Stimulated activated effector memory CD8-positive, alpha-beta T cell treated with anti-CD3 and anti-CD28 coated beads, Interleukin-12 subunit alpha, Interleukin-12 subunit beta, amount 100 ng/mL, for 72 hours (primary cell): ENCODE measurements at regions not wholly inside any gene's neighbourhood (a gene's known extent, or its start where the extent isn't known, plus 50 kb on each side); places are given as distances from the start of the nearest gene placed in this dataset.

Experiments used
- ATAC-seq: fragments of 150-1000 bp; cut with Tn5 transposase; 2 replicates; pipeline ENCODE4 v1.10.0; 2021
- DNase-seq, 2 donors: peaks; one replicate each; pipeline ENCODE4 v3.0.0; 2021 to 2022; ENCODE audit warnings: low spot score in 2 of 2
- H3K27ac Mint-ChIP-seq: one replicate; pipeline ENCODE4 v1.8.0; 2022; ENCODE audit warnings: mild to moderate bottlenecking, mixed read lengths
- H3K36me3 Mint-ChIP-seq: one replicate; pipeline ENCODE4 v1.8.0; 2022; ENCODE audit warnings: mild to moderate bottlenecking, mixed read lengths
- H3K4me1 Mint-ChIP-seq: one replicate; pipeline ENCODE4 v1.8.0; 2022; ENCODE audit warnings: mixed read lengths
- H3K4me3 Mint-ChIP-seq: one replicate; pipeline ENCODE4 v1.8.0; 2022; ENCODE audit warnings: mild to moderate bottlenecking, mixed read lengths
- H3K9me3 Mint-ChIP-seq: one replicate; pipeline ENCODE4 v1.8.0; 2022; ENCODE audit warnings: mixed read lengths

GRCh38 chr20:39479196-39479810 is 517.2 kb downstream of the DHX35 start:
- Mint-ChIP-seq H3K4me3 (no peak overlapping the region), H3K4me1 (no peaks in the 10 kb centered on the region), H3K9me3 (no peaks in the 10 kb centered on the region), H3K27ac (no peak overlapping the region), H3K36me3 (no peaks in the 10 kb centered on the region)
- ATAC-seq, result no peak
- no peak for DNase-seq

- DNase-seq (no peak), ATAC-seq (no peak)
- Mint-ChIP-seq H3K9me3 (no peaks in the 10 kb centered on the region), H3K27ac (no peak overlapping the region), H3K4me1 (no peaks in the 10 kb centered on the region), H3K36me3 (no peaks in the 10 kb centered on the region), H3K4me3 (no peak overlapping the region)
Observed at GRCh38 chr20:39474879-39475278, 512.7 kb downstream of the DHX35 start.

GRCh38 chr20:39473536-39473935 is 511.4 kb downstream of the DHX35 start:
- no peaks in the 10 kb centered on the region for H3K4me1 Mint-ChIP-seq

GRCh38 chr20:39468703-39469102 is 506.6 kb downstream of the DHX35 start:
- no peak for DNase-seq
- Mint-ChIP-seq H3K27ac (no peak overlapping the region), H3K4me1 (no peaks in the 10 kb centered on the region), H3K4me3 (no peak overlapping the region), H3K36me3 (no peaks in the 10 kb centered on the region), H3K9me3 (no peaks in the 10 kb centered on the region)
- no peak for ATAC-seq

More at GRCh38 chr20:39473536-39473935, 511.4 kb downstream of the DHX35 start:
- no peak overlapping the region for H3K27ac Mint-ChIP-seq
- H3K36me3 Mint-ChIP-seq, result no peaks in the 10 kb centered on the region
- H3K9me3 Mint-ChIP-seq, result no peaks in the 10 kb centered on the region
- ATAC-seq (no peak), DNase-seq (no peak)
- no peak overlapping the region for H3K4me3 Mint-ChIP-seq

- no peaks in the 10 kb centered on the region for H3K9me3 Mint-ChIP-seq
- ATAC-seq, result no peak
Observed at GRCh38 chr20:39464238-39464637, 502.1 kb downstream of the DHX35 start.

GRCh38 chr20:39462416-39462945 is 500.3 kb downstream of the DHX35 start:
- Mint-ChIP-seq H3K36me3 (no peaks in the 10 kb centered on the region), H3K4me1 (no peaks in the 10 kb centered on the region), H3K9me3 (peaks cover 5% of the 10 kb centered on the region), H3K27ac (no peak overlapping the region), H3K4me3 (no peak overlapping the region)
- ATAC-seq (no peak), DNase-seq (no peak)

More at GRCh38 chr20:39464238-39464637, 502.1 kb downstream of the DHX35 start:
- Mint-ChIP-seq H3K4me1 (no peaks in the 10 kb centered on the region), H3K27ac (no peak overlapping the region), H3K4me3 (no peak overlapping the region), H3K36me3 (no peaks in the 10 kb centered on the region)
- no peak for DNase-seq

- DNase-seq, result no peak
- no peak for ATAC-seq
- Mint-ChIP-seq H3K27ac (no peak overlapping the region), H3K9me3 (peaks cover 5% of the 10 kb centered on the region), H3K4me3 (no peak overlapping the region), H3K4me1 (no peaks in the 10 kb centered on the region), H3K36me3 (no peaks in the 10 kb centered on the region)
Observed at GRCh38 chr20:39458452-39458851, 496.3 kb downstream of the DHX35 start.

GRCh38 chr20:39453890-39454289 is 491.7 kb downstream of the DHX35 start:
- H3K4me3 Mint-ChIP-seq, result no peak overlapping the region
- ATAC-seq, result no peak
- DNase-seq, result no peak
- no peak overlapping the region for H3K27ac Mint-ChIP-seq
- H3K36me3 Mint-ChIP-seq, result no peaks in the 10 kb centered on the region
- no peaks in the 10 kb centered on the region for H3K4me1 Mint-ChIP-seq
- H3K9me3 Mint-ChIP-seq, result peaks cover 8% of the 10 kb centered on the region

- Mint-ChIP-seq H3K9me3 (peaks cover 3% of the 10 kb centered on the region), H3K36me3 (no peaks in the 10 kb centered on the region), H3K4me3 (no peak overlapping the region), H3K27ac (no peak overlapping the region), H3K4me1 (no peaks in the 10 kb centered on the region)
- ATAC-seq, result no peak
- no peak for DNase-seq
Observed at GRCh38 chr20:39452583-39453340, 490.6 kb downstream of the DHX35 start.

GRCh38 chr20:39451386-39451785 is 489.2 kb downstream of the DHX35 start:
- Mint-ChIP-seq H3K4me1 (no peaks in the 10 kb centered on the region), H3K9me3 (peaks cover 3% of the 10 kb centered on the region), H3K36me3 (no peaks in the 10 kb centered on the region), H3K27ac (no peak overlapping the region), H3K4me3 (no peak overlapping the region)
- DNase-seq, result no peak
- ATAC-seq, result no peak

- H3K4me3 Mint-ChIP-seq, result no peak overlapping the region
- H3K36me3 Mint-ChIP-seq, result no peaks in the 10 kb centered on the region
- ATAC-seq (no peak), DNase-seq (no peak)
- peaks cover 5% of the 10 kb centered on the region for H3K9me3 Mint-ChIP-seq
- H3K4me1 Mint-ChIP-seq, result no peaks in the 10 kb centered on the region
- no peak overlapping the region for H3K27ac Mint-ChIP-seq
Observed at GRCh38 chr20:39446397-39446796, 484.3 kb downstream of the DHX35 start.

- no peak for DNase-seq
- Mint-ChIP-seq H3K4me3 (no peak overlapping the region), H3K27ac (no peak overlapping the region), H3K4me1 (no peaks in the 10 kb centered on the region), H3K36me3 (no peaks in the 10 kb centered on the region), H3K9me3 (peaks cover 5% of the 10 kb centered on the region)
- ATAC-seq, result no peak
Observed at GRCh38 chr20:39445095-39445494, 483.0 kb downstream of the DHX35 start.

- Mint-ChIP-seq H3K4me1 (no peaks in the 10 kb centered on the region), H3K9me3 (peaks cover 3% of the 10 kb centered on the region), H3K27ac (no peak overlapping the region), H3K4me3 (no peak overlapping the region), H3K36me3 (no peaks in the 10 kb centered on the region)
- DNase-seq (no peak), ATAC-seq (no peak)
Observed at GRCh38 chr20:39433466-39433865, 471.3 kb downstream of the DHX35 start.

- H3K4me3 Mint-ChIP-seq, result no peak overlapping the region
- H3K36me3 Mint-ChIP-seq, result no peaks in the 10 kb centered on the region
- ATAC-seq, result no peak
- peaks cover 3% of the 10 kb centered on the region for H3K9me3 Mint-ChIP-seq
- no peak for DNase-seq
- H3K4me1 Mint-ChIP-seq, result no peaks in the 10 kb centered on the region
- no peak overlapping the region for H3K27ac Mint-ChIP-seq
Observed at GRCh38 chr20:39431091-39431880, 469.1 kb downstream of the DHX35 start.

- Mint-ChIP-seq H3K27ac (no peak overlapping the region), H3K36me3 (no peaks in the 10 kb centered on the region), H3K9me3 (peaks cover 3% of the 10 kb centered on the region), H3K4me1 (no peaks in the 10 kb centered on the region), H3K4me3 (no peak overlapping the region)
- DNase-seq, result no peak
- no peak for ATAC-seq
Observed at GRCh38 chr20:39429726-39430125, 467.6 kb downstream of the DHX35 start.
